Thyroid gland (tissue), 4 donors: ENCODE measurements at regions not wholly inside any gene's neighbourhood (a gene's known extent, or its start where the extent isn't known, plus 50 kb on each side); places are given as distances from the start of the nearest gene placed in this dataset.

Experiments
- DNase-seq, 2 donors: peaks; one replicate each; pipeline ENCODE4 v3.0.0-alpha.2; 2019
- H3K27ac ChIP-seq, 3 donors: fragments of 200-600 bp; sonication (generic); 1 replicate in 2 of 3; 2 replicates in 1 of 3; pipeline ENCODE4 v1.5.1; 2016 to 2019; ENCODE audit warnings: mild to moderate bottlenecking in 1 of 3, moderate library complexity in 1 of 3
- H3K27me3 ChIP-seq: fragments of 200-600 bp; sonication (generic); one replicate; pipeline ENCODE4 v1.5.1; 2019
- H3K36me3 ChIP-seq, 2 donors: fragments of 200-600 bp; sonication (generic); one replicate each; pipeline ENCODE4 v1.5.1; 2016 to 2019
- H3K4me1 ChIP-seq, 2 donors: fragments of 200-600 bp; sonication (generic); one replicate each; pipeline ENCODE4 v1.5.1; 2017 to 2019
- H3K4me3 ChIP-seq, 3 donors: fragments of 200-600 bp; sonication (generic); replicated peaks in 1 of 3; 1 replicate in 2 of 3; 2 replicates in 1 of 3; pipeline ENCODE4 v1.5.1; 2016; ENCODE audit warnings: mild to moderate bottlenecking in 1 of 3
- H3K9me3 ChIP-seq: fragments of 200-600 bp; sonication (generic); one replicate; pipeline ENCODE4 v1.5.1; 2017
- POLR2A ChIP-seq, 2 donors: fragments of 450-650 bp; IDR thresholded peaks; one replicate each; pipeline ENCODE4 v1.6.1; 2017; ENCODE audit warnings: antibody characterized with exemption in 2 of 2, mild to moderate bottlenecking in 2 of 2, moderate library complexity in 1 of 2
- WGBS, 2 donors: methylation state at CpG; one replicate each; pipeline ENCODE4 v1.1.5; 2017; 5-methylcytosine and 5-hydroxymethylcytosine counted together
- intact Hi-C: fragments of 100-400 bp; cut with DNase I; formaldehyde crosslinking; loops from one replicate; pipeline ENCODE4 v1.15.1; 2023
- TF ChIP-seq, protein P1 (sequence below), 6 experiments: fragments of 200-600 bp in 3 of 6; fragments of 450-650 bp in 3 of 6; sonication (generic) in 3 of 6; IDR thresholded peaks; one replicate each; pipeline ENCODE4 v1.5.1; 2016 to 2019; ENCODE audit warnings: antibody characterized with exemption in 6 of 6, mild to moderate bottlenecking in 2 of 6, inconsistent platforms in 1 of 6, moderate library complexity in 1 of 6

DNA sequence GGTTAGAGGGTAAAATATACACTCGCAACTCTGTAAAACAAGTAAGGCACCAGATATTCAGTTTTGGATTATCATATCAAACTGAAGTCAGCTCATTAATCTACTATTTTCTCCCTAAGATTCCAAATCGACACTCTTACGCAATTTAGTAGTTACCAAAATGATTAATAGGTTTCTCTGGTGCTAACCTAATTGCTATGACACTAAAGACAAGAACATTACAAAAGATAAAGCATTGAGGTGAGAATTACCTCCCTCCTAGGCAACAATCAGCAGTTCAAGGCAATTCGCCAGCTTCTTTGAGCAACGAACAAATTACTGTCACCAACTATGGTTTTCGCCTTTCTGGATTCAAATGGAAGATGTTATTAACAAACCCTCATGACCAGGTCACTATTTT is 1305.0 kb downstream of the ROBO2 start:
- no peaks in the 10 kb centered on the region for H3K36me3 ChIP-seq
- TF ChIP-seq POLR2A (IDR thresholded peaks at IDR 0.05): no peak
- TF ChIP-seq, protein P1, sequence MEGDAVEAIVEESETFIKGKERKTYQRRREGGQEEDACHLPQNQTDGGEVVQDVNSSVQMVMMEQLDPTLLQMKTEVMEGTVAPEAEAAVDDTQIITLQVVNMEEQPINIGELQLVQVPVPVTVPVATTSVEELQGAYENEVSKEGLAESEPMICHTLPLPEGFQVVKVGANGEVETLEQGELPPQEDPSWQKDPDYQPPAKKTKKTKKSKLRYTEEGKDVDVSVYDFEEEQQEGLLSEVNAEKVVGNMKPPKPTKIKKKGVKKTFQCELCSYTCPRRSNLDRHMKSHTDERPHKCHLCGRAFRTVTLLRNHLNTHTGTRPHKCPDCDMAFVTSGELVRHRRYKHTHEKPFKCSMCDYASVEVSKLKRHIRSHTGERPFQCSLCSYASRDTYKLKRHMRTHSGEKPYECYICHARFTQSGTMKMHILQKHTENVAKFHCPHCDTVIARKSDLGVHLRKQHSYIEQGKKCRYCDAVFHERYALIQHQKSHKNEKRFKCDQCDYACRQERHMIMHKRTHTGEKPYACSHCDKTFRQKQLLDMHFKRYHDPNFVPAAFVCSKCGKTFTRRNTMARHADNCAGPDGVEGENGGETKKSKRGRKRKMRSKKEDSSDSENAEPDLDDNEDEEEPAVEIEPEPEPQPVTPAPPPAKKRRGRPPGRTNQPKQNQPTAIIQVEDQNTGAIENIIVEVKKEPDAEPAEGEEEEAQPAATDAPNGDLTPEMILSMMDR (IDR thresholded peaks at IDR 0.05): no peak
- H3K4me1 ChIP-seq: peaks cover 0 to 5% of the 10 kb centered on the region in 2 donors
- DNase-seq: no peak
- no peaks in the 10 kb centered on the region for H3K9me3 ChIP-seq
- no peak overlapping the region for H3K4me3 ChIP-seq
- 90% methylated on average over 6 of the region's 6 CpGs for WGBS, 2 donors
- H3K27me3 ChIP-seq: no peaks in the 10 kb centered on the region
- no peak overlapping the region for H3K27ac ChIP-seq
- intact Hi-C loops: no loop called here

DNA sequence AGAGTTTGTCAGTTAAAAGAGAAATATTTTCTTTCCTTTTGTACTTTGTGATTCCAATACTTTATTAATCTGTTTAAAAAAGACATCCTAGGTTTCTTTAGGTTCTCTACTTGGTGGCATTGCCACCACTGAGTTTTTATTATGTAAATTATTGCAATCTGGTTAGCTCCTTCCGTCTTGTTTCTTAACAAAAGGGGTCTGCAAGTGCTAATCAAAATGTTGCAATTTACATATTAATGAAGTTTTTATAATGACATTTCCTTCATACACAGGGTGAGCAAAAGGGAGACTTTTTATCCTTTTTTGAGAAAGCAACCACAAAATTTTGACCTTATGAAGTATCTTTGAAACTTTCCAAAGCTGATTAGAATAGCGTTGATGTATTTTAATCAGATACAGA is 1307.3 kb downstream of the ROBO2 start:
- no peak for DNase-seq
- Histone ChIP-seq H3K36me3 (no peaks in the 10 kb centered on the region), H3K4me1 (peaks cover 0 to 5% of the 10 kb centered on the region in 2 donors), H3K4me3 (no peak overlapping the region), H3K27me3 (no peaks in the 10 kb centered on the region), H3K9me3 (no peaks in the 10 kb centered on the region), H3K27ac (no peak overlapping the region)
- TF ChIP-seq, protein P1 (IDR thresholded peaks at IDR 0.05): no peak
- TF ChIP-seq POLR2A (IDR thresholded peaks at IDR 0.05): no peak
- 81 to 91% methylated on average over 2 of the region's 2 CpGs for WGBS, 2 donors
- intact Hi-C loops: no loop called here

DNA sequence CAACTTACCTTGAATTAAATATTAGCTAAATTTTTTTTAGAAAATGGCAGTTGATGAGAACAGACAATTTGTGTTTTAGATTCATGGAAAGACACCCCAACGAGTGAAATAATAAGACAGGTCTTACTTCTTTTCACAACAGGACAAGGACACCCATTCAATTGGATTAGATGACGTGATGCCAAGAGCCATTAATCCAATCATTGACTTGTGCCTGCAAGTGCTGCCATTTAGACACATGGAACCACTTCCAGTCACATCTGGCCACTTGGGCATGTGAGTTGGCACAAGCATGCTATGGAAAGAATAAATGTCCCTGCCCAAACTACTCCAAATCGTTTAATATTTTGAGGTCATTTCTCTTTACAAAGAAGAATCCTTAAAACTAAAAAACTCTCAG is 1308.8 kb downstream of the ROBO2 start:
- Histone ChIP-seq H3K4me1 (peaks cover 0 to 5% of the 10 kb centered on the region in 2 donors), H3K36me3 (no peaks in the 10 kb centered on the region), H3K27ac (no peak overlapping the region), H3K9me3 (no peaks in the 10 kb centered on the region), H3K4me3 (no peak overlapping the region), H3K27me3 (no peaks in the 10 kb centered on the region)
- TF ChIP-seq, protein P1 (IDR thresholded peaks at IDR 0.05): no peak
- no peak for TF ChIP-seq POLR2A (IDR thresholded peaks at IDR 0.05)
- intact Hi-C loops: no loop called here
- 61 to 67% methylated on average over 3 of the region's 3 CpGs for WGBS, 2 donors
- DNase-seq: no peak

DNA sequence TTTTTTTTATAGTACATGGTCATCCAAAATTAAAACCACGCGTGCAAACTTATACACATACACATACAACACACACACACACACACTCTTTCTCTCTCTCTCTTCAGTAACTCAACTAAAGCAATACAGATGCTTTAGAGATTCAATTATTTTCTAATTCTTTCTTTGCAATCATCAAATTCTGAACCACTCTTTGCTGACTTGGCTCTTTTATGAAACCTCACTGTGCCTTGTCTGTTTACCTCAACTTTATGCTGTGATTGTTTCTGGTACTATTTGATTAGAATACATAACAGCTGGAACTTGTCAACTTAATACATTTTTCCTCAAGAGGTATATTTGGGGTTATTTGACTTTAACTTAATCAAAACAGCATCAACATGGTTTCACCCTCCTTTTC is 1309.7 kb downstream of the ROBO2 start:
- no peaks in the 10 kb centered on the region for H3K27me3 ChIP-seq
- peaks cover 0 to 5% of the 10 kb centered on the region in 2 donors for H3K4me1 ChIP-seq
- no peak for DNase-seq
- H3K27ac ChIP-seq: no peak overlapping the region
- no peaks in the 10 kb centered on the region for H3K9me3 ChIP-seq
- intact Hi-C loops: no loop called here
- WGBS, 2 donors: 62 to 97% methylated on average over 2 of the region's 2 CpGs
- H3K36me3 ChIP-seq: no peaks in the 10 kb centered on the region
- no peak overlapping the region for H3K4me3 ChIP-seq
- no peak for TF ChIP-seq POLR2A (IDR thresholded peaks at IDR 0.05)
- TF ChIP-seq, protein P1 (IDR thresholded peaks at IDR 0.05): no peak

DNA sequence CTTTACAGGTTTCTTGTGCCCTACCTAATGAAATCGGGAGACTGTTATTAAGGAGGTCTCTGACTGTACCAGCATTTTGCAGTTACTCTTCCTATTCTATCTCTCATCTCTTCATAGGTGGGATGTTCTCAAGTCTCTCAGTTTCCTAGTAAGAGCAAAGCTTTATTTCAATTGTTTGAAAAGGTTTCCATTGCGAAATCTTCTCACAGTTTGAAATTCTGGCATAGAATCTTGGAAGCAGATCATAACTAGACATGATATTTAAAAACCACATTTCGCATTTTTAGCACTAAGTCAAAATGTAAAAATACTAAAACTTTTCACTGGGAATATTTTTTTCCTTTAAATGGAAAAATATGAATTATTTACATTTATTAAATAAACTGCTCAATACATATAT is 1311.4 kb downstream of the ROBO2 start:
- Histone ChIP-seq H3K4me3 (no peak overlapping the region), H3K4me1 (peaks cover 0 to 5% of the 10 kb centered on the region in 2 donors), H3K27me3 (no peaks in the 10 kb centered on the region), H3K36me3 (no peaks in the 10 kb centered on the region), H3K27ac (no peak overlapping the region), H3K9me3 (no peaks in the 10 kb centered on the region)
- 92 to 95% methylated on average over 3 of the region's 3 CpGs for WGBS, 2 donors
- no peak for DNase-seq
- no peak for TF ChIP-seq POLR2A (IDR thresholded peaks at IDR 0.05)
- TF ChIP-seq, protein P1 (IDR thresholded peaks at IDR 0.05): no peak
- intact Hi-C loops: no loop called here
